OCI-LY1 (cell line): ENCODE measurements at regions not wholly inside any gene's neighbourhood (a gene's known extent, or its start where the extent isn't known, plus 50 kb on each side); places are given as distances from the start of the nearest gene placed in this dataset.
"Not testable (repeated sequence)": the region's sequence is repeated elsewhere in the genome, so short reads cannot be mapped to it uniquely, and the experiment has no call there.

ENCODE experiments used
- H2AFZ ChIP-seq: fragments of 200-600 bp; sonication (generic), shearing (Covaris generic); 2 replicates; pipeline ENCODE4 v1.6.0; 2014; ENCODE audit warnings: antibody characterized with exemption, mild to moderate bottlenecking, low read length
- H3F3A ChIP-seq: fragments of 200-600 bp; sonication (generic), shearing (Covaris generic); 2 replicates; pipeline ENCODE4 v1.6.0; 2014; ENCODE audit warnings: mild to moderate bottlenecking, antibody characterized with exemption, low read length, moderate library complexity; ENCODE audit not compliant: insufficient read depth
- H3K27ac ChIP-seq: fragments of 200-600 bp; sonication (generic); 2 replicates; pipeline ENCODE4 v1.5.1; 2014; ENCODE audit warnings: low read length, mixed run types, mild to moderate bottlenecking, low read depth; ENCODE audit not compliant: poor library complexity, severe bottlenecking
- H3K27me3 ChIP-seq: fragments of 200-600 bp; sonication (generic); 2 replicates; pipeline ENCODE4 v1.6.0; 2014; ENCODE audit warnings: antibody characterized with exemption, mild to moderate bottlenecking, low read length, moderate library complexity; ENCODE audit not compliant: insufficient read depth
- H3K36me3 ChIP-seq: fragments of 200-600 bp; sonication (generic); 2 replicates; pipeline ENCODE4 v1.6.1; 2014; ENCODE audit warnings: mild to moderate bottlenecking, antibody characterized with exemption, low read length, moderate library complexity, mixed read lengths; ENCODE audit not compliant: insufficient read depth
- H3K4me1 ChIP-seq: fragments of 200-600 bp; sonication (generic); 2 replicates; pipeline ENCODE4 v1.5.1; 2014; ENCODE audit warnings: mild to moderate bottlenecking, low read length, moderate library complexity; ENCODE audit not compliant: insufficient read depth, severe bottlenecking
- H3K4me2 ChIP-seq: fragments of 200-600 bp; sonication (generic), shearing (Covaris generic); 2 replicates; pipeline ENCODE4 v1.6.1; 2014; ENCODE audit warnings: low read length
- H3K4me3 ChIP-seq: fragments of 200-600 bp; sonication (generic); 2 replicates; pipeline ENCODE4 v1.5.1; 2014; ENCODE audit warnings: low read length, low read depth, mild to moderate bottlenecking, mixed read lengths; ENCODE audit not compliant: poor library complexity, severe bottlenecking
- H3K79me2 ChIP-seq: fragments of 200-600 bp; shearing (Covaris generic); 2 replicates; pipeline ENCODE4 v1.6.1; 2016; ENCODE audit warnings: mixed run types, low read length, mixed read lengths; ENCODE audit not compliant: insufficient read depth
- H3K9ac ChIP-seq: fragments of 200-600 bp; sonication (generic), shearing (Covaris generic); 2 replicates; pipeline ENCODE4 v1.6.1; 2014; ENCODE audit warnings: mild to moderate bottlenecking, low read length, mixed read lengths
- H3K9me2 ChIP-seq: fragments of 200-600 bp; sonication (generic), shearing (Covaris generic); 2 replicates; pipeline ENCODE4 v1.6.1; 2014; ENCODE audit warnings: low read depth, mild to moderate bottlenecking, low read length, mixed read lengths
- H3K9me3 ChIP-seq: fragments of 200-600 bp; shearing (Covaris generic); 2 replicates; pipeline ENCODE4 v1.6.1; 2014; ENCODE audit warnings: low read length, mixed read lengths
- H4K20me1 ChIP-seq: fragments of 200-600 bp; sonication (generic), shearing (Covaris generic); 2 replicates; pipeline ENCODE4 v1.6.0; 2016; ENCODE audit warnings: mild to moderate bottlenecking, low read length; ENCODE audit not compliant: insufficient read depth
- EZH2 ChIP-seq: fragments of 200-600 bp; sonication (generic), shearing (Covaris generic); IDR thresholded peaks from 2 replicates; pipeline ENCODE4 v1.8.0; 2017; ENCODE audit warnings: borderline replicate concordance, mixed run types, mild to moderate bottlenecking, antibody characterized with exemption, low read length, moderate library complexity, mixed read lengths
- TF ChIP-seq, protein P1 (sequence below): fragments of 200-600 bp; sonication (generic), shearing (Covaris generic); IDR thresholded peaks from 2 replicates; pipeline ENCODE4 v1.5.1; 2017; ENCODE audit warnings: mild to moderate bottlenecking, antibody characterized with exemption, low read length, moderate library complexity, mixed read lengths

DNA sequence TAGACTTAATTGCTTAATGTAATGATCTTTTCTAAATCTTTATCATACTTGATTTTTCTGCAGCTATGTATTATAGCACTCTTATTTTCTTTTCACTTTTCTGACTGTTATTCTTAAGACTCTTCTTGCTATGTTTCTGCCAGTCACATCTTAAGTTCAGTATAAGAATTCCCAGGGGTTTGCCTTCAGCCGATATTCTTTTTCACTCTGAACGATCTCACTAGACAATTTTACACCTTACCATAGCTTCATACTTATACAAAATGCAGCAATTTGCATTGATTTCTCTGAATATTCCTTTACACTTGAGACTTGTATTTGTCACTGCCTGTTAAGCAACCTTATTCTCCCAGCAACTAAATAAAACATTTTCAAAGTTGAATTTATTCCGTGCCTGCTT, 242.5 kb upstream of the OLFM3 start:
- H3F3A ChIP-seq: no peaks in the 10 kb centered on the region

DNA sequence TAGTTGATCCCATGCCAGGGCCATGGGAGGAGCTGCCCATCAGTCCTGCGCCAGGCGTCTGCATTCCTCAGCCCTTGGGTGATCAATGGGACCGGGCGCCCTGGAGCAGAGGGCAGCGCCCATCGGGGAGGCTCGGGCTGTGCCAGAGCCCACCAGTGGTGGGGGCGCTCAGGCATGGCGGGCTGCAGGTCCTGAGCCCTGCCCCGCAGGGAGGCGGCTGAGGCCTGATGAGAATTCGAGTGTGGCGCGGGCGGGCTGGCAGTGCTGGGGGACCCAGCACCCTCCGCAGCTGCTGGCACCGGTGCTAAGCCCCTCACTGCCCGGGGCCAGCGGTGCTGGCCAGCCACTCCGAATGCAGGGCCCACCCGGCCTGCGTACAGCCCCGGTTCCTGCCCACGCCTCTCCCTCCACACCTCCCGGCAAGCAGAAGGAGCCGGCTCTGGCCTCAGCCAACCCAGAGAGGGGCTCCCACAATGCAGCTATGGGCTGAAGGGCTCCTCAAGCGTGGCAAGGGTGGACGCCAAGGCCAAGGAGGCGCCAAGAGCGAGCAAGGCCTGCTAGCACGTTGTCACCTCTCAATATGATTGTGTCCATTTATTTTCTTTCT, 238.1 kb upstream of the OLFM3 start:
- no peaks in the 10 kb centered on the region for H3K9me3 ChIP-seq
- H3K79me2 ChIP-seq: no peaks in the 10 kb centered on the region
- H3K27ac ChIP-seq: no peak overlapping the region
- H3F3A ChIP-seq: no peaks in the 10 kb centered on the region
- H3K4me1 ChIP-seq: no peaks in the 10 kb centered on the region
- no peak overlapping the region for H3K4me2 ChIP-seq
- no peaks in the 10 kb centered on the region for H3K9me2 ChIP-seq
- H4K20me1 ChIP-seq: no peaks in the 10 kb centered on the region
- H2AFZ ChIP-seq: no peak overlapping the region
- no peak overlapping the region for H3K9ac ChIP-seq
- no peak for TF ChIP-seq EZH2
- TF ChIP-seq, protein P1, sequence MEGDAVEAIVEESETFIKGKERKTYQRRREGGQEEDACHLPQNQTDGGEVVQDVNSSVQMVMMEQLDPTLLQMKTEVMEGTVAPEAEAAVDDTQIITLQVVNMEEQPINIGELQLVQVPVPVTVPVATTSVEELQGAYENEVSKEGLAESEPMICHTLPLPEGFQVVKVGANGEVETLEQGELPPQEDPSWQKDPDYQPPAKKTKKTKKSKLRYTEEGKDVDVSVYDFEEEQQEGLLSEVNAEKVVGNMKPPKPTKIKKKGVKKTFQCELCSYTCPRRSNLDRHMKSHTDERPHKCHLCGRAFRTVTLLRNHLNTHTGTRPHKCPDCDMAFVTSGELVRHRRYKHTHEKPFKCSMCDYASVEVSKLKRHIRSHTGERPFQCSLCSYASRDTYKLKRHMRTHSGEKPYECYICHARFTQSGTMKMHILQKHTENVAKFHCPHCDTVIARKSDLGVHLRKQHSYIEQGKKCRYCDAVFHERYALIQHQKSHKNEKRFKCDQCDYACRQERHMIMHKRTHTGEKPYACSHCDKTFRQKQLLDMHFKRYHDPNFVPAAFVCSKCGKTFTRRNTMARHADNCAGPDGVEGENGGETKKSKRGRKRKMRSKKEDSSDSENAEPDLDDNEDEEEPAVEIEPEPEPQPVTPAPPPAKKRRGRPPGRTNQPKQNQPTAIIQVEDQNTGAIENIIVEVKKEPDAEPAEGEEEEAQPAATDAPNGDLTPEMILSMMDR: no peak
- no peaks in the 10 kb centered on the region for H3K27me3 ChIP-seq
- H3K36me3 ChIP-seq: no peaks in the 10 kb centered on the region
- no peak overlapping the region for H3K4me3 ChIP-seq

More for the DNA sequence above, 242.5 kb upstream of the OLFM3 start:
- Histone ChIP-seq H3K9me3 (no peaks in the 10 kb centered on the region), H3K36me3 (no peaks in the 10 kb centered on the region), H2AFZ (no peak overlapping the region), H3K9ac (no peak overlapping the region), H3K27ac (no peak overlapping the region), H3K9me2 (no peaks in the 10 kb centered on the region), H3K4me2 (no peak overlapping the region), H3K27me3 (no peaks in the 10 kb centered on the region), H3K79me2 (no peaks in the 10 kb centered on the region), H3K4me3 (no peak overlapping the region), H4K20me1 (no peaks in the 10 kb centered on the region), H3K4me1 (no peaks in the 10 kb centered on the region)
- TF ChIP-seq, protein P1: no peak
- TF ChIP-seq EZH2: no peak

DNA sequence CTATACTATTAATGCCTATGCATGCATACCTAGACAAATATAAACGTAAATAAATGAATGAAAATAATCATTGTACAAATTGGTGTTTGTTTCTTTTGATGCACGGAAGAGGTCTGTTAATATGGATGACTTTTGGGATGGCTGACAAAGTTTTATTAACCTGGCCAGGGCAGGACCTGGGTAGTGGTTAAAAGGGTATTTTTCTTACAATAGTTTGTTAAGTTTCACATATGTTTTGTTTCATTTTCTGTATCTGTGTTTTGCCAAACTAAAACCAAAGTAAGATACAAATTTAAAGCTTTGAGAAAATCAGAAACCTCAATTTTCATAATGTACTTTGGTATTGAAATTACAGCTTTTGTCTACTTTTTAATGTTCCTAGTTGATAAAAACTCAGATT, 222.7 kb upstream of the OLFM3 start:
- Histone ChIP-seq H3K27me3 (no peaks in the 10 kb centered on the region), H3K79me2 (no peaks in the 10 kb centered on the region), H3K4me2 (no peak overlapping the region), H3K9me3 (no peaks in the 10 kb centered on the region), H3F3A (no peaks in the 10 kb centered on the region), H3K36me3 (no peaks in the 10 kb centered on the region), H3K9ac (no peak overlapping the region), H3K9me2 (no peaks in the 10 kb centered on the region), H3K4me3 (no peak overlapping the region), H3K27ac (no peak overlapping the region), H2AFZ (no peak overlapping the region), H3K4me1 (no peaks in the 10 kb centered on the region), H4K20me1 (no peaks in the 10 kb centered on the region)
- no peak for TF ChIP-seq EZH2
- TF ChIP-seq, protein P1: no peak

DNA sequence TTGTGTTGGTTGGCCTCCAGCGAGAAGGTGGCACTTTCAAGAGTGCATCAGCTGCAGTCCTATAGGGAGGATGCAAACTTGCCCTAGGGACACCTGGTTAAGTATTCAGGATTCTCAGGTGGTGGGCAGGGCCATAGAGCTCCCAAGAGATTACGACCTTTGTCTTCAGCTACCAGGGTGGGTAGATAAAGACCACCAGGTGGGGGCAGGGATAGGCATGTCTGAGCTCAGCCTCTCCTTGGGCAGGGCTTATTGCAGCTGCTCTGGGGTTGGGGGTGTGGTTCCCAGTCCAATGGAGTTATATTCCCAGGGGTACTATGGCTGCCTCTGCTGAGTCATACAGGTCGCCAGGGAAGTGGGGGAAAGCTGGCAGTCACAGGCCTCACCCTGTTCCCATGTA, 214.2 kb upstream of the OLFM3 start:
- not testable (repeated sequence) for H3K9me2 ChIP-seq, H3K9ac ChIP-seq, H4K20me1 ChIP-seq, H2AFZ ChIP-seq, H3K4me2 ChIP-seq, H3K4me1 ChIP-seq, H3K36me3 ChIP-seq, H3K27me3 ChIP-seq, H3K27ac ChIP-seq, H3F3A ChIP-seq, H3K79me2 ChIP-seq, H3K9me3 ChIP-seq, H3K4me3 ChIP-seq
